ENCODE measurements at regions not wholly inside any gene's neighbourhood (a gene's known extent, or its start where the extent isn't known, plus 50 kb on each side); places are given as distances from the start of the nearest gene placed in this dataset.

DNA sequence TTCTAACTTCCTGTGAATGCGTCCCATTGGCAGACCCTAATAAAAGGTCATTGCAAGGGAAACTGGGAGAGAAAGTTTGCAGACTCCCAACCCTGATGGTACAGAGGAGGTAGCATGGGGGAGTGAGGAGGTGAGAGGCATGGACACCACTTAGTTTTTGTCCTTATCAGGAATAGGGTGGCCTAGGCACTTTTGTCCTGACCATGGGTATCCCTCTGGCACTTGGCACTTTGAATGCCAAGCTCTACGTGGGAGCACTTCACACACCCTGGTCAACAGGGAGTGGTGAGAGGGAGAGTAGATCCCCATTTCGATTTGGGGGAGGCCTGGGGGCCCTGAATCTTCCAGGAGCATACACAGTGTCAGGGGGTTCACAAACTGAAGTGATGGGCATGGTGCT, 75.6 kb upstream of the SH3PXD2B start:
- 90 to 100% methylated on average over 3 of the region's 3 CpGs for WGBS, 2 donors
- Histone ChIP-seq H3K4me1 (ENCODE audit: control insufficient read depth in 1 of 2, insufficient read depth in 2 of 2, low read length in 2 of 2) (no peaks in the 10 kb centered on the region), H3K4me3 (ENCODE audit: low read length in 2 of 2) (no peak overlapping the region), H3K27ac (ENCODE audit: low read depth in 1 of 2, low read length in 2 of 2) (no peak overlapping the region), H3K9me3 (ENCODE audit: control insufficient read depth, low read length) (no peaks in the 10 kb centered on the region), H3K36me3 (ENCODE audit: control insufficient read depth in 1 of 2, insufficient read depth in 2 of 2, low read length in 1 of 2) (no peaks in the 10 kb centered on the region), H3K27me3 (ENCODE audit: control insufficient read depth in 1 of 2, insufficient read depth in 2 of 2, low read length in 1 of 2) (no peaks in the 10 kb centered on the region)
- no peak for ATAC-seq (ENCODE audit: low FRiP score)
- intact Hi-C loops (cut with DNase I), result no loop called here
- DNase-seq, result no peak

DNA sequence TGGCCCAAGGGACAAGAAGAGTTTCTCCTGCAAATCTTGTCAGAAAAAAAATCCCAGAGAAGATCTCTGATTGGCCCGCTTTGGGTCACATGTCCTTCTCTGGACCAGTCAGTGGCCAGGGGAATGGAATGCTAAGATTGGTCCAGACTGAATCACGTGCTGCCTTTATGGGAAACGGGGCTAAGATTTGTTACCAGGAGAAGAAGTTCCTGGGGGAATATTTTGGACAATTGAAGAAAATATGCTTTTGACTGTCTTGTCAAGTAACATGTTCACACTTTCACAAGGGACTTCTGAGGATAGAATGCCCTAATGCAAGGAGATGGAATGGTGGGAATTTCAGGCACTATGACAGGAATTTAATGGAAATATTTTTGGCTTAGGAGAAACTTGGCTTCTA, 74.1 kb upstream of the SH3PXD2B start:
- DNase-seq (no peak), ATAC-seq (ENCODE audit: low FRiP score) (no peak)
- H3K27ac ChIP-seq (ENCODE audit: low read depth in 1 of 2, low read length in 2 of 2), result no peak overlapping the region
- WGBS, 2 donors, result 36 to 39% methylated on average over 3 of the region's 3 CpGs
- H3K36me3 ChIP-seq (ENCODE audit: control insufficient read depth in 1 of 2, insufficient read depth in 2 of 2, low read length in 1 of 2), result no peaks in the 10 kb centered on the region
- no peaks in the 10 kb centered on the region for H3K27me3 ChIP-seq (ENCODE audit: control insufficient read depth in 1 of 2, insufficient read depth in 2 of 2, low read length in 1 of 2)
- H3K4me1 ChIP-seq (ENCODE audit: control insufficient read depth in 1 of 2, insufficient read depth in 2 of 2, low read length in 2 of 2), result no peaks in the 10 kb centered on the region
- intact Hi-C loops (cut with DNase I), result no loop called here
- no peak overlapping the region for H3K4me3 ChIP-seq (ENCODE audit: low read length in 2 of 2)
- no peaks in the 10 kb centered on the region for H3K9me3 ChIP-seq (ENCODE audit: control insufficient read depth, low read length)

DNA sequence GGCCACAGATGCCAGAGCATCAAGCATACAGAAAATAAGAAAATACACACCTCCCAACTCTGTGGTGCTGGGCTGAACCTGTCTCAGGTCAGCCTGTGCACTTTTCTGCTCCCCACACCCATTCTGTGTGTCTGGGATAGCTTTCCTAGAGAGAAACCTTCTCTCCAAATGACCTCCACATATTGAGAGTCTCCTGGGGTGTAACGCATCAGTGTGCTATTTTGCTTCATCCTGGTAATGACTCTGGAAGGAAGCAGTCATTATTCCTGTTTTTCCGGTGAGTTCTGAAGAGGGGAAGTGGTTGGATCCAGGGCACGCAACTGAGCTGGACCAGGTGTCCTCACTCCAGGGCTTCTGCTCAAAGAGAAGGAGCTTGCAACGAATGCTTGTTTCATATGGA, 73.2 kb upstream of the SH3PXD2B start:
- no peaks in the 10 kb centered on the region for H3K27me3 ChIP-seq (ENCODE audit: control insufficient read depth in 1 of 2, insufficient read depth in 2 of 2, low read length in 1 of 2)
- H3K4me3 ChIP-seq (ENCODE audit: low read length in 2 of 2), result no peak overlapping the region
- H3K9me3 ChIP-seq (ENCODE audit: control insufficient read depth, low read length), result no peaks in the 10 kb centered on the region
- ATAC-seq (ENCODE audit: low FRiP score) (no peak), DNase-seq (no peak)
- no peak overlapping the region for H3K27ac ChIP-seq (ENCODE audit: low read depth in 1 of 2, low read length in 2 of 2)
- H3K36me3 ChIP-seq (ENCODE audit: control insufficient read depth in 1 of 2, insufficient read depth in 2 of 2, low read length in 1 of 2), result no peaks in the 10 kb centered on the region
- intact Hi-C loops (cut with DNase I), result no loop called here
- 87 to 94% methylated on average over 4 of the region's 4 CpGs for WGBS, 2 donors
- H3K4me1 ChIP-seq (ENCODE audit: control insufficient read depth in 1 of 2, insufficient read depth in 2 of 2, low read length in 2 of 2), result no peaks in the 10 kb centered on the region

DNA sequence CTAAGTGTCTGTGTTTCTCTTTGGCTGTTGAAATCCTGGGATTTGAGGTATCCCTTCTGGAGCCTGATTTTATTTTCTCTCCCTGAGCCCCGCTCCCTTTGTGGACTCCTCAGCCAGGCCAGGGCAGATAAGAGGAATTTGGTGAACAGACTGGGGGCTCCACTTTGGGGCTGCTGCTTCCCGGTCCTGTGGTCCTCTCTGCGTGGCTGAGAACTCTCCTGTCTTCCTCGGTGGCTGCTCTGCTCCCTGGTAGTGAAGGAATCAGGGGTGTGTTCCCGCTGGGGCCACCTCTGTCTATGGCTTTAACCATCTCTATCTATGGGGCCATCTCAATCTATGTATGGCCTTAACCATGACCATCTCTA, 71.7 kb upstream of the SH3PXD2B start:
- ATAC-seq (ENCODE audit: low FRiP score) (no peak), DNase-seq (no peak)
- Histone ChIP-seq H3K4me1 (ENCODE audit: control insufficient read depth in 1 of 2, insufficient read depth in 2 of 2, low read length in 2 of 2) (no peaks in the 10 kb centered on the region), H3K9me3 (ENCODE audit: control insufficient read depth, low read length) (peaks cover 5% of the 10 kb centered on the region), H3K4me3 (ENCODE audit: low read length in 2 of 2) (no peak overlapping the region), H3K27ac (ENCODE audit: low read depth in 1 of 2, low read length in 2 of 2) (no peak overlapping the region), H3K36me3 (ENCODE audit: control insufficient read depth in 1 of 2, insufficient read depth in 2 of 2, low read length in 1 of 2) (no peaks in the 10 kb centered on the region), H3K27me3 (ENCODE audit: control insufficient read depth in 1 of 2, insufficient read depth in 2 of 2, low read length in 1 of 2) (no peaks in the 10 kb centered on the region)
- 77 to 91% methylated on average over 5 of the region's 5 CpGs for WGBS, 2 donors
- intact Hi-C loops (cut with DNase I), result no loop called here

DNA sequence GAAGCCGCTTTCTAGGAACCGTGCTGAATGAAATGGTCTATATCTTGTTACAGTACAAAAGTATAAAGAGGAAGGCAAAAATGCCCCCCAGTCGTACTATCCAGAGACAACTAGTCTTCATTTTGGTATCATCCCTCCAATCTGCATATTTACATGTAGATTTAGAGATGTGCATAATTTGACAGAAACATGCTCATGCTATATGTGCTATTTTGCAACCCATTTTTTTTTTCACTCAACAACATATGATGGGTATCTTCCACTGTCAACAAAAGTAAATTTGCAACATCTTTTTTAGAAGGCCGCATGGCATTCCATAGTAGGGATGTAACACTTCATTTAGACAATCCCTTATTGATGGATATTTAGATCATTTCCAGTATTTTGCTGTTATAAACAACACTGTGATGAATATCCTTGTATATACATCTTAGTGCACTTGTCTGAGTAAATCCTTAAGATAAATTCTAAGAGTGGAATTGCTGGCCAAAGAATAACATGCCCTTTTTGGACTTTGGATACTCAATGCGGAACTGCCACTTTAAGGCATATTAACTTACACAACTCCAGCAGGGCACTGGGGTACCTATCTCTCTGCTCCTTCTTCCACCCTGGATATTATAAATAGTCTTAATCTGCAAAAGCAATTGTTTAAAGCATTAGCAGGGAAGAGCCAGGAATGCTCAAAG, 71.1 kb upstream of the SH3PXD2B start:
- WGBS, 2 donors, result 95 to 98% methylated on average over 5 of the region's 5 CpGs
- Histone ChIP-seq H3K4me1 (ENCODE audit: control insufficient read depth in 1 of 2, insufficient read depth in 2 of 2, low read length in 2 of 2) (no peaks in the 10 kb centered on the region), H3K27me3 (ENCODE audit: control insufficient read depth in 1 of 2, insufficient read depth in 2 of 2, low read length in 1 of 2) (no peaks in the 10 kb centered on the region), H3K9me3 (ENCODE audit: control insufficient read depth, low read length) (peaks cover 5% of the 10 kb centered on the region), H3K36me3 (ENCODE audit: control insufficient read depth in 1 of 2, insufficient read depth in 2 of 2, low read length in 1 of 2) (no peaks in the 10 kb centered on the region), H3K27ac (ENCODE audit: low read depth in 1 of 2, low read length in 2 of 2) (no peak overlapping the region), H3K4me3 (ENCODE audit: low read length in 2 of 2) (no peak overlapping the region)
- intact Hi-C loops (cut with DNase I), result no loop called here
- DNase-seq (no peak), ATAC-seq (ENCODE audit: low FRiP score) (no peak)

DNA sequence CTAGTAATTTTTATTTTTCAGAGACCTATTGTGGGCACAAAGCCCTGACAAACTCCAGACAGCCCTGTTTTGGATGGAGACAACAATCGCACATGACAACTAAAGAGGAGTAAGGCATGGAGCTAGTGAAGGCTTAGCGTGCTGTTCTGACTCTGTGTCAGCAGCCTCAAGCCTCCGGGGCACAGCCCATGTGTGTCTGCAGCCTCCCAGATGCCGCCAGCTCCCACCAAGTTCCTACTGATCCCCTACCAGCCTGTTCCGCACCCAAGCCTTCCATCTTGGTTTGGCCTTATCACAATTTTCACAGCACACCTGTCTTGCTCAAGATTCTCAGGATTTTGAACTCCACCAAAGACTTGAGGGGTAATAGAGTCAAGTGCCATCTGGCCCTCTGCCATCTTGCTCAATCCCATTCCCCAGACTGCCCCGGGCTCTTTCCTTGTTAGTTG, 70.3 kb upstream of the SH3PXD2B start:
- Histone ChIP-seq H3K4me3 (ENCODE audit: low read length in 2 of 2) (no peak overlapping the region), H3K27me3 (ENCODE audit: control insufficient read depth in 1 of 2, insufficient read depth in 2 of 2, low read length in 1 of 2) (no peaks in the 10 kb centered on the region), H3K9me3 (ENCODE audit: control insufficient read depth, low read length) (peaks cover 5% of the 10 kb centered on the region), H3K4me1 (ENCODE audit: control insufficient read depth in 1 of 2, insufficient read depth in 2 of 2, low read length in 2 of 2) (no peaks in the 10 kb centered on the region), H3K36me3 (ENCODE audit: control insufficient read depth in 1 of 2, insufficient read depth in 2 of 2, low read length in 1 of 2) (no peaks in the 10 kb centered on the region), H3K27ac (ENCODE audit: low read depth in 1 of 2, low read length in 2 of 2) (no peak overlapping the region)
- 18 to 24% methylated on average over 6 of the region's 6 CpGs for WGBS, 2 donors
- no peak for ATAC-seq (ENCODE audit: low FRiP score)
- DNase-seq, result no peak
- intact Hi-C loops (cut with DNase I), result no loop called here

DNA sequence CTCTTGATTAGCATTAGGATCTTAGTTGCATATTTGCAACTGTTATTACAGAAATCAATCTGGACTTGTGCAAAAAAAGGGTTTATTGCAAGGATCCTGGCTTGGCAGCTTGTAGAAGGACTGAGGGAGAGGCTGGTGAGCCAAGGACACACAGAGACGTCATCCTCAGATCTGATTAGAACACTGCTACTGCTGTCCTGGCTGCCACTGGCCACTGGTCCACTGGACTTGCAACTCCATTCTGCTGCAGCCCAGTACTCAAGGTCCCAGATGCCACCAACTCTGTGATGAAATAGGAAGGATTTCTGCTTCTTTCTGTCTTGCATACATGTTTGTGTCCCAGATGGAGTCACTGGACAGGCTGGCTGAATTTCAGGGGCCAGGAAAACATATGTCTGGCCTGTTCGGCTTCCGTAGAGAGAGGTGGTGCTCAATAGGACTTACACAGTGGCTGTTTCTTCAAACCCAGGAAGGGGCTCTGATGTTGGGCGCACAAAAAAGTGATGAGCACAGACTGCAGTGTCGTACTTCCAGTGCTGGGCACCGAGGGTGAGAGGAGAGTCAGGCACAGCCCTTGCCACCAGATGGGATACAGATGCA, 68.9 kb upstream of the SH3PXD2B start:
- WGBS, 2 donors, result 93% methylated on average over 6 of the region's 6 CpGs
- no peaks in the 10 kb centered on the region for H3K27me3 ChIP-seq (ENCODE audit: control insufficient read depth in 1 of 2, insufficient read depth in 2 of 2, low read length in 1 of 2)
- H3K4me3 ChIP-seq (ENCODE audit: low read length in 2 of 2), result no peak overlapping the region
- DNase-seq (no peak), ATAC-seq (ENCODE audit: low FRiP score) (no peak)
- intact Hi-C loops (cut with DNase I), result no loop called here
- no peak overlapping the region for H3K27ac ChIP-seq (ENCODE audit: low read depth in 1 of 2, low read length in 2 of 2)
- peaks cover 5% of the 10 kb centered on the region for H3K9me3 ChIP-seq (ENCODE audit: control insufficient read depth, low read length)
- H3K36me3 ChIP-seq (ENCODE audit: control insufficient read depth in 1 of 2, insufficient read depth in 2 of 2, low read length in 1 of 2), result no peaks in the 10 kb centered on the region
- no peaks in the 10 kb centered on the region for H3K4me1 ChIP-seq (ENCODE audit: control insufficient read depth in 1 of 2, insufficient read depth in 2 of 2, low read length in 2 of 2)

DNA sequence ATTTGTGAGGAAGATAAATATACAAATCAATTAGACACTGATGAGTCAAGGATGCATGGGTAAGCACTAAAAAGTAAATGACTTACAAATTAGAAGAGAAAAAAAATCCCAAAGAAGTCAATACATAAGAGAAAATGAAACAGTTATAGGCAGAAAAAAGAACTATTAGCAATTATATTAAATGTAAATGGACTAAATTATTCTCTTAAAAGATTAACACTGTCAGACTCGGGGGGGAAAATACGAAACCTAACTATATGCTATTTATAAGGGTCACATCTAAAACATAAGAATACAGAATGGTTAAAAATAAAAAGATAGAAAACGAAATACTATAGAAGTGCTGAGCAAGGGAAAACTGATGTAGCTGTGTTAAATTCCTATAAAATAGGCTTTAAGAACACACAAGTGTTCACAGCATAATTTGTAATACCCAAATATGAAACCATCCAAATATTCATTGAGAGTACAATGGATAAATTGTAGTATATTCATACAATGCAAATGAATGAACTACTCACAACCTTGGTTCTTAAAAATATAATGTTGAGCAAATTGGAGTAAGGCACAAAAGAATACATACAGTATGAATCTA, 67.1 kb upstream of the SH3PXD2B start:
- H3K4me1 ChIP-seq (ENCODE audit: control insufficient read depth in 1 of 2, insufficient read depth in 2 of 2, low read length in 2 of 2), result no peaks in the 10 kb centered on the region
- no peak overlapping the region for H3K4me3 ChIP-seq (ENCODE audit: low read length in 2 of 2)
- no peak overlapping the region for H3K27ac ChIP-seq (ENCODE audit: low read depth in 1 of 2, low read length in 2 of 2)
- no peaks in the 10 kb centered on the region for H3K27me3 ChIP-seq (ENCODE audit: control insufficient read depth in 1 of 2, insufficient read depth in 2 of 2, low read length in 1 of 2)
- intact Hi-C loops (cut with DNase I), result no loop called here
- DNase-seq (no peak), ATAC-seq (ENCODE audit: low FRiP score) (no peak)
- no peaks in the 10 kb centered on the region for H3K36me3 ChIP-seq (ENCODE audit: control insufficient read depth in 1 of 2, insufficient read depth in 2 of 2, low read length in 1 of 2)
- peaks cover 5% of the 10 kb centered on the region for H3K9me3 ChIP-seq (ENCODE audit: control insufficient read depth, low read length)
- WGBS, 2 donors, result 83 to 87% methylated on average over 3 of the region's 3 CpGs

DNA sequence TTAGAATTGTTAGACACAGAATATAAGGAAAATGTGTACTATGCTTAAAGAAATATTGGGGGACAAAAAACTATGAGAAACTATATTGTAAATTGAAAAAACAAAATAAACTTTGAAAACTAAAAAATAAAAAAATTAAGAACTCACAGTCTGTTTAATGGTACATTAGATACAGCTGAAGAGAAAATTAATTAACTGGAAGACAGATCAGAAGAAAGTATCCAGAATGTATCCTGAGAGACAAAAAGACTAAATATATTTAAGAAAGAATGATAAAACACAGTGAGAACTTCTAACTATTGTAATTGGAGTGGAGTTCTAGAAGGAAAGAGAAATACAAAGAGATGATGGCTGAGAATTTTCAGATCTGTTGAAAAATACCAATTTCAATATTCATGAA, 57.6 kb upstream of the SH3PXD2B start:
- H3K36me3 ChIP-seq (ENCODE audit: control insufficient read depth in 1 of 2, insufficient read depth in 2 of 2, low read length in 1 of 2), result no peaks in the 10 kb centered on the region
- H3K9me3 ChIP-seq (ENCODE audit: control insufficient read depth, low read length), result no peaks in the 10 kb centered on the region
- no peaks in the 10 kb centered on the region for H3K27me3 ChIP-seq (ENCODE audit: control insufficient read depth in 1 of 2, insufficient read depth in 2 of 2, low read length in 1 of 2)
- H3K4me3 ChIP-seq (ENCODE audit: low read length in 2 of 2), result no peak overlapping the region
- H3K4me1 ChIP-seq (ENCODE audit: control insufficient read depth in 1 of 2, insufficient read depth in 2 of 2, low read length in 2 of 2), result no peaks in the 10 kb centered on the region
- no peak overlapping the region for H3K27ac ChIP-seq (ENCODE audit: low read depth in 1 of 2, low read length in 2 of 2)
- intact Hi-C loops (cut with DNase I), result no loop called here
- no peak for ATAC-seq (ENCODE audit: low FRiP score)
- DNase-seq, result no peak
